Testis (tissue), 2 donors: ENCODE measurements at regions not wholly inside any gene's neighbourhood (a gene's known extent, or its start where the extent isn't known, plus 50 kb on each side); places are given as distances from the start of the nearest gene placed in this dataset.
A peak's percentile ranks its signal among the peaks of the same experiment; 100 is the strongest.

Experiments
- DNase-seq: peaks from one replicate; pipeline ENCODE4 v3.0.0-alpha.2; 2019
- H3K27ac ChIP-seq, 2 donors: fragments of 200-600 bp; sonication (generic); one replicate each; pipeline ENCODE4 v1.5.1; 2019
- H3K27me3 ChIP-seq: fragments of 200-600 bp; sonication (generic); one replicate; pipeline ENCODE4 v1.5.1; 2019
- H3K36me3 ChIP-seq: fragments of 200-600 bp; sonication (generic); one replicate; pipeline ENCODE4 v1.5.1; 2017; ENCODE audit warnings: low read depth; ENCODE audit errors: missing control alignments
- H3K4me1 ChIP-seq: fragments of 200-600 bp; sonication (generic); one replicate; pipeline ENCODE4 v1.5.1; 2019
- H3K4me3 ChIP-seq, 2 donors: fragments of 200-600 bp; sonication (generic); one replicate each; pipeline ENCODE4 v1.5.1; 2017 to 2019
- H3K9me3 ChIP-seq: fragments of 200-600 bp; sonication (generic); one replicate; pipeline ENCODE4 v1.5.1; 2017
- CTCF ChIP-seq, 3 experiments: fragments of 450-650 bp in 2 of 3; fragments of 200-600 bp in 1 of 3; sonication (generic) in 1 of 3; IDR thresholded peaks; one replicate each; pipeline ENCODE4 v1.5.1; 2016 to 2019; ENCODE audit warnings: antibody characterized with exemption in 3 of 3, mild to moderate bottlenecking in 2 of 3, moderate library complexity in 1 of 3
- POLR2A ChIP-seq: fragments of 450-650 bp; IDR thresholded peaks from one replicate; pipeline ENCODE4 v1.6.1; 2017; ENCODE audit warnings: antibody characterized with exemption, mild to moderate bottlenecking, moderate library complexity
- WGBS, 2 donors: methylation state at CpG; one replicate each; pipeline ENCODE4 v1.1.5; 2018; 5-methylcytosine and 5-hydroxymethylcytosine counted together
- intact Hi-C: fragments of 100-400 bp; cut with DNase I; formaldehyde crosslinking; loops from one replicate; pipeline ENCODE4 v1.15.1; 2023; ENCODE audit warnings: low total_unique reads

GRCh38 chr9:134487066-134487710 lies 154.4 kb upstream of the COL5A1 start:
- Histone ChIP-seq H3K27me3 (no peaks in the 10 kb centered on the region), H3K4me3 (no peak overlapping the region), H3K36me3 (no peaks in the 10 kb centered on the region), H3K4me1 (no peaks in the 10 kb centered on the region), H3K9me3 (no peaks in the 10 kb centered on the region), H3K27ac (no peak overlapping the region)
- no peak for TF ChIP-seq POLR2A
- TF ChIP-seq CTCF (IDR thresholded peaks at IDR 0.05), result no peak
- intact Hi-C loops, result no loop called here
- WGBS, 2 donors, result 93 to 97% methylated on average over 14 to 15 of the region's 15 CpGs
- DNase-seq, result no peak

GRCh38 chr9:134488331-134489280 lies 153.0 kb upstream of the COL5A1 start:
- no peak for TF ChIP-seq CTCF (IDR thresholded peaks at IDR 0.05)
- Histone ChIP-seq H3K4me3 (no peak overlapping the region), H3K27ac (no peak overlapping the region), H3K27me3 (no peaks in the 10 kb centered on the region), H3K4me1 (no peaks in the 10 kb centered on the region), H3K36me3 (no peaks in the 10 kb centered on the region), H3K9me3 (no peaks in the 10 kb centered on the region)
- peak; percentile 27 for DNase-seq
- WGBS, 2 donors, result 59 to 63% methylated on average over 29 to 32 of the region's 32 CpGs
- intact Hi-C loops, result no loop called here

GRCh38 chr9:134489621-134490408 lies 151.8 kb upstream of the COL5A1 start:
- no peak overlapping the region for H3K4me3 ChIP-seq
- WGBS, 2 donors, result 92 to 96% methylated on average over 12 to 13 of the region's 13 CpGs
- no peak for DNase-seq
- H3K9me3 ChIP-seq, result no peaks in the 10 kb centered on the region
- H3K27me3 ChIP-seq, result no peaks in the 10 kb centered on the region
- no peaks in the 10 kb centered on the region for H3K36me3 ChIP-seq
- intact Hi-C loops, result no loop called here
- no peak overlapping the region for H3K27ac ChIP-seq
- TF ChIP-seq CTCF (IDR thresholded peaks at IDR 0.05) (no peak), POLR2A (no peak)
- no peaks in the 10 kb centered on the region for H3K4me1 ChIP-seq

GRCh38 chr9:134490446-134490845 lies 151.2 kb upstream of the COL5A1 start:
- no peak overlapping the region for H3K4me3 ChIP-seq
- intact Hi-C loops, result no loop called here
- 89 to 90% methylated on average over 9 of the region's 9 CpGs for WGBS, 2 donors
- no peak for TF ChIP-seq CTCF (IDR thresholded peaks at IDR 0.05)
- no peak for TF ChIP-seq POLR2A
- no peaks in the 10 kb centered on the region for H3K36me3 ChIP-seq
- H3K9me3 ChIP-seq, result no peaks in the 10 kb centered on the region
- no peak overlapping the region for H3K27ac ChIP-seq
- no peak for DNase-seq
- no peaks in the 10 kb centered on the region for H3K4me1 ChIP-seq
- no peaks in the 10 kb centered on the region for H3K27me3 ChIP-seq
